ENCODE measurements at regions not wholly inside any gene's neighbourhood (a gene's known extent, or its start where the extent isn't known, plus 50 kb on each side); places are given as distances from the start of the nearest gene placed in this dataset.
A peak's percentile ranks its signal among the peaks of the same experiment; 100 is the strongest.

GRCh38 chr5:158524070-158524469, 575.6 kb downstream of the EBF1 start:
- no peaks in the 10 kb centered on the region for H3K9me3 ChIP-seq
- no peaks in the 10 kb centered on the region for H3K36me3 ChIP-seq
- no peaks in the 10 kb centered on the region for H3K27me3 ChIP-seq
- H3K4me3 ChIP-seq = no peak overlapping the region
- intact Hi-C loops (cut with DNase I) = no loop called here
- no peak overlapping the region for H3K27ac ChIP-seq
- TF ChIP-seq, protein P1, sequence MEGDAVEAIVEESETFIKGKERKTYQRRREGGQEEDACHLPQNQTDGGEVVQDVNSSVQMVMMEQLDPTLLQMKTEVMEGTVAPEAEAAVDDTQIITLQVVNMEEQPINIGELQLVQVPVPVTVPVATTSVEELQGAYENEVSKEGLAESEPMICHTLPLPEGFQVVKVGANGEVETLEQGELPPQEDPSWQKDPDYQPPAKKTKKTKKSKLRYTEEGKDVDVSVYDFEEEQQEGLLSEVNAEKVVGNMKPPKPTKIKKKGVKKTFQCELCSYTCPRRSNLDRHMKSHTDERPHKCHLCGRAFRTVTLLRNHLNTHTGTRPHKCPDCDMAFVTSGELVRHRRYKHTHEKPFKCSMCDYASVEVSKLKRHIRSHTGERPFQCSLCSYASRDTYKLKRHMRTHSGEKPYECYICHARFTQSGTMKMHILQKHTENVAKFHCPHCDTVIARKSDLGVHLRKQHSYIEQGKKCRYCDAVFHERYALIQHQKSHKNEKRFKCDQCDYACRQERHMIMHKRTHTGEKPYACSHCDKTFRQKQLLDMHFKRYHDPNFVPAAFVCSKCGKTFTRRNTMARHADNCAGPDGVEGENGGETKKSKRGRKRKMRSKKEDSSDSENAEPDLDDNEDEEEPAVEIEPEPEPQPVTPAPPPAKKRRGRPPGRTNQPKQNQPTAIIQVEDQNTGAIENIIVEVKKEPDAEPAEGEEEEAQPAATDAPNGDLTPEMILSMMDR (IDR thresholded peaks at IDR 0.05) = no peak
- TF ChIP-seq POLR2A (IDR thresholded peaks at IDR 0.05) = no peak
- DNase-seq = no peak
- no peaks in the 10 kb centered on the region for H3K4me1 ChIP-seq

DNA sequence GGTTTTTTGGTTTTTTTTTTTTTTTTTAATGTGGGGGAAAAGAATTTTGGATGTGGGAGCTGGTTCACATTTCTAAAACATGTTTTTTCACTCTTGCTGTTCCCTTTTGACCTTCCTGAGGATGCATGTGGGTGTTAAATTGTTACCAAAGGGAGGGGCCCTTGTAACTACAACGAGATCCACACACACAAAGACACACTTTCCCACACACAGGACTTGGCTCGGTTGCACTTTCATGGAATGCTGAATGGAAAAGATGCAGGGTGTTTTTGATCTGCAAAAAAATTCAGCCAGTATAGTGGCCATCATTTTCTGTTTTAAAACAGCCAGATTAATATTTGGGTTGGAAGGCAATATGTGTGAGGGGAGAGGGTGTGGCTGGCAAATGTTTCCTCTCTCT, 576.9 kb downstream of the EBF1 start:
- H3K4me1 ChIP-seq = no peaks in the 10 kb centered on the region
- WGBS, 2 donors = 24 to 31% methylated on average over 2 of the region's 2 CpGs
- H3K9me3 ChIP-seq = no peaks in the 10 kb centered on the region
- no peaks in the 10 kb centered on the region for H3K36me3 ChIP-seq
- no peak for DNase-seq
- intact Hi-C loops (cut with DNase I) = no loop called here
- H3K27me3 ChIP-seq = no peaks in the 10 kb centered on the region
- TF ChIP-seq, protein P1 (IDR thresholded peaks at IDR 0.05) = no peak
- no peak for TF ChIP-seq POLR2A (IDR thresholded peaks at IDR 0.05)
- H3K27ac ChIP-seq = peak overlapping the region in 1 of 4 donors; percentile 1
- no peak overlapping the region for H3K4me3 ChIP-seq

DNA sequence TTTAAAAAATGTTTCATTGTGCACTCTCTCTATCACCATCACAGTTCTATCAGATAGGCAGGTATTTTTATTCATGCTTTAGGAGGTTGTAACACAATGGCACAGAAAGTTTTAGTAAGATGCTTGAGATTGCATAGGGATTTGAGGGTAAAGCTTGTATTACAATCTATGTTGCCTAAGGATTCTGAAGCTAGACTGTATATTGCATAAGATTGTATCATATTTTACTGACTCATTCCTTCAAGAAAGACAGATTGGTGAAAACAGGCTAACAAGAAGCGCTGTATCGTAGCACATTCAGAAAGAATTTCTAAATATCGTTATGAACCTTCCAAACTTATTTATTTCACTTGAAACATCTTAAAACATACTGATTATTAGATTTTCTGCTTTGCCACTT, 577.7 kb downstream of the EBF1 start:
- DNase-seq = no peak
- no peaks in the 10 kb centered on the region for H3K27me3 ChIP-seq
- H3K9me3 ChIP-seq = no peaks in the 10 kb centered on the region
- peak overlapping the region in 1 of 4 donors; percentile 29 for H3K27ac ChIP-seq
- H3K4me1 ChIP-seq = no peaks in the 10 kb centered on the region
- no peak for TF ChIP-seq POLR2A (IDR thresholded peaks at IDR 0.05)
- TF ChIP-seq, protein P1 (IDR thresholded peaks at IDR 0.05) = no peak
- intact Hi-C loops (cut with DNase I) = no loop called here
- H3K36me3 ChIP-seq = no peaks in the 10 kb centered on the region
- no peak overlapping the region for H3K4me3 ChIP-seq
- WGBS, 2 donors = 71 to 83% methylated on average over 3 of the region's 3 CpGs

DNA sequence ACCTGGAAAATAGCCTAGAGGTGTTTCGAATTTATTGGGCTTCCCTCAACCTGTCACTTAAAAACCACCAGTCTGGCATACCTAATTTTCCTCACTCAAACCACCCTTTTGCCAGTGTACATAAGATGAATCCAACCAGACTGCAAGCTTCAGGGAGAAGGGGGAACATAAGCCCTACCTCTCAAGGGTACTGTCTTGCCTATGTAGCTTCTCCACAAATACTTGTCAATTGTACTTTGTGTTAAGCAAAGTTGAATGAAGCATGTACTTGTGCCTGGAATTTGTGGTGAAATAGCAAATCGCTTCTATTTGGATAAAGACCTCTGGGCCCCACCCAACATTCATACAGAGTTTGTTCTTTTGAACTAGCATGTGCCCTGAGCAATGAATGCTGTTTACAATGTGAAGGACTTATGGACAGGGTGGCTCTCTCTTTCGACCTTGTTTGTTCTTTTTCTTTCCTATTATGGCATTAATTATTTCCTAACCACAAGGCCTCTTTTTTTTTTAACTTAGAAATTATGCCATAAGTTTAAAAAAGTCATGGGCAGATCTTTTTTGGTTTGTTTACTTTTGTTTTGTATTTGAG, 580.2 kb downstream of the EBF1 start:
- TF ChIP-seq POLR2A (IDR thresholded peaks at IDR 0.05) = no peak
- TF ChIP-seq, protein P1 (IDR thresholded peaks at IDR 0.05) = no peak
- intact Hi-C loops (cut with DNase I) = no loop called here
- Histone ChIP-seq H3K36me3 (no peaks in the 10 kb centered on the region), H3K27ac (peak overlapping the region in 2 of 4 donors; percentile 10 to 22), H3K4me3 (no peak overlapping the region), H3K27me3 (no peaks in the 10 kb centered on the region), H3K9me3 (no peaks in the 10 kb centered on the region), H3K4me1 (no peaks in the 10 kb centered on the region)
- no peak for DNase-seq
- WGBS, 2 donors = 44 to 48% methylated on average over 3 of the region's 3 CpGs

- intact Hi-C loops (cut with DNase I) = no loop called here
- H3K4me3 ChIP-seq = no peak overlapping the region
Measured at GRCh38 chr5:158516521-158516920, 583.2 kb downstream of the EBF1 start.

More at GRCh38 chr5:158516521-158516920, 583.2 kb downstream of the EBF1 start:
- H3K36me3 ChIP-seq = no peaks in the 10 kb centered on the region
- no peaks in the 10 kb centered on the region for H3K4me1 ChIP-seq
- 58 to 61% methylated on average over 2 of the region's 2 CpGs for WGBS, 2 donors
- no peak overlapping the region for H3K27ac ChIP-seq
- no peaks in the 10 kb centered on the region for H3K9me3 ChIP-seq
- no peaks in the 10 kb centered on the region for H3K27me3 ChIP-seq
- DNase-seq = no peak
- TF ChIP-seq POLR2A (IDR thresholded peaks at IDR 0.05) = no peak
- TF ChIP-seq, protein P1 (IDR thresholded peaks at IDR 0.05) = no peak
